GM21786 (cell line): ENCODE measurements at regions not wholly inside any gene's neighbourhood (a gene's known extent, or its start where the extent isn't known, plus 50 kb on each side); places are given as distances from the start of the nearest gene placed in this dataset.
"Not testable (repeated sequence)": the region's sequence is repeated elsewhere in the genome, so short reads cannot be mapped to it uniquely, and the experiment has no call there.

Source experiments
- ATAC-seq: cut with Tn5 transposase; IDR thresholded peaks from one replicate; pipeline ENCODE4 v1.9.1; 2021; ENCODE audit not compliant: unreplicated experiment

- ATAC-seq: no peak
Measured at GRCh38 chr18:25590456-25590855, 238.5 kb upstream of the ZNF521 start.

- no peak for ATAC-seq
Measured at GRCh38 chr18:25587545-25587944, 235.6 kb upstream of the ZNF521 start.

- ATAC-seq: no peak
Measured at GRCh38 chr18:25568986-25569385, 217.0 kb upstream of the ZNF521 start.

GRCh38 chr18:25563816-25564683 is 212.1 kb upstream of the ZNF521 start:
- no peak for ATAC-seq

- ATAC-seq: no peak
Measured at GRCh38 chr18:25563346-25563745, 211.4 kb upstream of the ZNF521 start.

- no peak for ATAC-seq
Measured at GRCh38 chr18:25561918-25562317, 210.0 kb upstream of the ZNF521 start.

- ATAC-seq: no peak
Measured at GRCh38 chr18:25560369-25560768, 208.4 kb upstream of the ZNF521 start.

- ATAC-seq: no peak
Measured at GRCh38 chr18:25557011-25557410, 205.0 kb upstream of the ZNF521 start.

GRCh38 chr18:25553631-25554263 is 201.8 kb upstream of the ZNF521 start:
- no peak for ATAC-seq

GRCh38 chr18:25544546-25545287 is 192.8 kb upstream of the ZNF521 start:
- no peak for ATAC-seq

- no peak for ATAC-seq
Measured at GRCh38 chr18:25538175-25538922, 186.4 kb upstream of the ZNF521 start.

- no peak for ATAC-seq
Measured at GRCh38 chr18:25535495-25535894, 183.5 kb upstream of the ZNF521 start.

GRCh38 chr18:25534401-25534800 is 182.4 kb upstream of the ZNF521 start:
- ATAC-seq: no peak

- ATAC-seq: no peak
Measured at GRCh38 chr18:25533218-25533617, 181.3 kb upstream of the ZNF521 start.

- no peak for ATAC-seq
Measured at GRCh38 chr18:25531207-25531606, 179.2 kb upstream of the ZNF521 start.

- not testable (repeated sequence) for ATAC-seq
Measured at GRCh38 chr18:25525789-25526188, 173.8 kb upstream of the ZNF521 start.

- ATAC-seq: peak; percentile 96
Measured at GRCh38 chr18:25518716-25519053, 166.7 kb upstream of the ZNF521 start.

GRCh38 chr18:25517881-25518715 is 166.1 kb upstream of the ZNF521 start:
- peak; percentile 33 for ATAC-seq

- ATAC-seq: no peak
Measured at GRCh38 chr18:25516747-25517498, 165.0 kb upstream of the ZNF521 start.

GRCh38 chr18:25516121-25516520 is 164.2 kb upstream of the ZNF521 start:
- ATAC-seq: no peak
